ENCODE measurements at regions not wholly inside any gene's neighbourhood (a gene's known extent, or its start where the extent isn't known, plus 50 kb on each side); places are given as distances from the start of the nearest gene placed in this dataset.

GRCh38 chr10:33638374-33638773, 303.9 kb upstream of the NRP1 start:
- TF ChIP-seq CTCF (optimal IDR thresholded peaks at IDR 0.05 in 1 of 3, IDR thresholded peaks at IDR 0.05 in 1 of 3, conservative IDR thresholded peaks at IDR 0.05 in 1 of 3; ENCODE audit: extremely low read depth in 1 of 3, insufficient read depth in 2 of 3, low read length in 3 of 3): no peak
- TF ChIP-seq EZH2 (IDR thresholded peaks at IDR 0.05; ENCODE audit: low read length): no peak

Data from keratinocyte (primary cell).